ENCODE measurements at regions not wholly inside any gene's neighbourhood (a gene's known extent, or its start where the extent isn't known, plus 50 kb on each side); places are given as distances from the start of the nearest gene placed in this dataset.

- DNase-seq = no peak
These were observed 50.3 kb downstream of the PLXNA1 start for GRCh38 chr3:127033171-127033570.

DNA sequence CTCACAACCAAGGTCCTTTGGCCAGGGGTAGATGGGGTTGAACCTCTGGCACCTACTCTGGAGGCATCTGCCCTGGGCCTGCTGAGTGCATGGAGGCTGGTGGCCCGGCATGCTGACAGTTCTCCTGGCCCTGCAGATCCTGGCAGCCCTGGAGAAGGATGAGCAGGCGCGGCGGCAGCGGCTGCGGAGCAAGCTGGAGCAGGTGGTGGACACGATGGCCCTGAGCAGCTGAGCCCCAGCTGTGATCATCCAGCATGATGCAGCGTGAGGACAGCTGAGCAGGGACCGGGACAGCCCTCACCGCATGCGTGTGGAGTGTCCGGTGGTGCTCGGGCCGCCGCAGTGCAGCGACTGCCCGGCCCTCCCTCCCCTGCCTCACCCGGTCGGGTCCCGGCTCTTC lies 50.9 kb downstream of the PLXNA1 start:
- Histone ChIP-seq H3K36me3 (replicated peaks in 1 of 2; ENCODE audit: insufficient read depth in 1 of 2, low read depth in 2 of 2) (peaks cover 0 to 9% of the 10 kb centered on the region in 2 donors), H3K27ac (no peak overlapping the region)

More at GRCh38 chr3:127033171-127033570, 50.3 kb downstream of the PLXNA1 start:
- TF ChIP-seq, protein P1, sequence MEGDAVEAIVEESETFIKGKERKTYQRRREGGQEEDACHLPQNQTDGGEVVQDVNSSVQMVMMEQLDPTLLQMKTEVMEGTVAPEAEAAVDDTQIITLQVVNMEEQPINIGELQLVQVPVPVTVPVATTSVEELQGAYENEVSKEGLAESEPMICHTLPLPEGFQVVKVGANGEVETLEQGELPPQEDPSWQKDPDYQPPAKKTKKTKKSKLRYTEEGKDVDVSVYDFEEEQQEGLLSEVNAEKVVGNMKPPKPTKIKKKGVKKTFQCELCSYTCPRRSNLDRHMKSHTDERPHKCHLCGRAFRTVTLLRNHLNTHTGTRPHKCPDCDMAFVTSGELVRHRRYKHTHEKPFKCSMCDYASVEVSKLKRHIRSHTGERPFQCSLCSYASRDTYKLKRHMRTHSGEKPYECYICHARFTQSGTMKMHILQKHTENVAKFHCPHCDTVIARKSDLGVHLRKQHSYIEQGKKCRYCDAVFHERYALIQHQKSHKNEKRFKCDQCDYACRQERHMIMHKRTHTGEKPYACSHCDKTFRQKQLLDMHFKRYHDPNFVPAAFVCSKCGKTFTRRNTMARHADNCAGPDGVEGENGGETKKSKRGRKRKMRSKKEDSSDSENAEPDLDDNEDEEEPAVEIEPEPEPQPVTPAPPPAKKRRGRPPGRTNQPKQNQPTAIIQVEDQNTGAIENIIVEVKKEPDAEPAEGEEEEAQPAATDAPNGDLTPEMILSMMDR (IDR thresholded peaks at IDR 0.05) = no peak
- TF ChIP-seq POLR2A (IDR thresholded peaks at IDR 0.05) = no peak
- H3K4me3 ChIP-seq = no peak overlapping the region
- 88 to 92% methylated on average over 6 of the region's 6 CpGs for WGBS, 2 donors
- H3K9me3 ChIP-seq = no peaks in the 10 kb centered on the region
- H3K27ac ChIP-seq = no peak overlapping the region
- ATAC-seq = no peak
- H3K27me3 ChIP-seq = no peaks in the 10 kb centered on the region
- intact Hi-C loops (cut with DNase I) = no loop called here
- H3K36me3 ChIP-seq (replicated peaks in 1 of 2; ENCODE audit: insufficient read depth in 1 of 2, low read depth in 2 of 2) = peaks cover 0 to 9% of the 10 kb centered on the region in 2 donors
- no peaks in the 10 kb centered on the region for H3K4me1 ChIP-seq

GRCh38 chr3:127034195-127034989 lies 51.5 kb downstream of the PLXNA1 start:
- Histone ChIP-seq H3K27me3 (no peaks in the 10 kb centered on the region), H3K9me3 (no peaks in the 10 kb centered on the region), H3K4me3 (no peak overlapping the region), H3K4me1 (no peaks in the 10 kb centered on the region), H3K27ac (no peak overlapping the region), H3K36me3 (replicated peaks in 1 of 2; ENCODE audit: insufficient read depth in 1 of 2, low read depth in 2 of 2) (peaks cover 0 to 7% of the 10 kb centered on the region in 2 donors)
- ATAC-seq (no peak), DNase-seq (no peak)
- intact Hi-C loops (cut with DNase I) = no loop called here
- 94 to 95% methylated on average over 10 to 30 of the region's 30 CpGs for WGBS, 2 donors
- no peak for TF ChIP-seq POLR2A (IDR thresholded peaks at IDR 0.05)
- TF ChIP-seq, protein P1 (IDR thresholded peaks at IDR 0.05) = no peak

More for the DNA sequence above, 50.9 kb downstream of the PLXNA1 start:
- H3K4me3 ChIP-seq = no peak overlapping the region
- TF ChIP-seq, protein P1 (IDR thresholded peaks at IDR 0.05) = no peak
- no peak for TF ChIP-seq POLR2A (IDR thresholded peaks at IDR 0.05)
- ATAC-seq (no peak), DNase-seq (no peak)
- H3K9me3 ChIP-seq = no peaks in the 10 kb centered on the region
- H3K4me1 ChIP-seq = no peaks in the 10 kb centered on the region
- intact Hi-C loops (cut with DNase I) = no loop called here
- 96 to 100% methylated on average over 1 to 17 of the region's 20 CpGs for WGBS, 2 donors
- no peaks in the 10 kb centered on the region for H3K27me3 ChIP-seq

- no peak for ATAC-seq
- Histone ChIP-seq H3K9me3 (no peaks in the 10 kb centered on the region), H3K4me3 (no peak overlapping the region), H3K36me3 (replicated peaks in 1 of 2; ENCODE audit: insufficient read depth in 1 of 2, low read depth in 2 of 2) (peaks cover 0 to 6% of the 10 kb centered on the region in 2 donors), H3K4me1 (no peaks in the 10 kb centered on the region), H3K27ac (no peak overlapping the region), H3K27me3 (no peaks in the 10 kb centered on the region)
- WGBS, 2 donors = 91 to 93% methylated on average over 13 of the region's 13 CpGs
- intact Hi-C loops (cut with DNase I) = no loop called here
- TF ChIP-seq, protein P1 (IDR thresholded peaks at IDR 0.05) = no peak
- no peak for TF ChIP-seq POLR2A (IDR thresholded peaks at IDR 0.05)
- no peak for DNase-seq
These were observed 52.2 kb downstream of the PLXNA1 start for GRCh38 chr3:127034990-127035652.

All from body of pancreas (tissue), 4 donors.